Left lobe of liver (tissue), 2 donors: ENCODE measurements at regions not wholly inside any gene's neighbourhood (a gene's known extent, or its start where the extent isn't known, plus 50 kb on each side); places are given as distances from the start of the nearest gene placed in this dataset.

Experiments
- ATAC-seq: fragments of 200-7000 bp; cut with Tn5 transposase; one replicate; pipeline ENCODE4 v1.9.1; 2020; ENCODE audit warnings: mild to moderate bottlenecking, moderate library complexity
- DNase-seq: peaks from one replicate; pipeline ENCODE4 v3.0.0-alpha.2; 2020; ENCODE audit warnings: low spot score
- donor health status: DM: no; HTN: no; CAD: no; lungs with moderate emphysema.
- donor health status: DM: no; HTN: yes; CAD: no.

- no peak for ATAC-seq
- DNase-seq: no peak
These were observed 119.6 kb downstream of the MTX2 start for GRCh38 chr2:176388861-176389260.

GRCh38 chr2:176390276-176391147, 121.3 kb downstream of the MTX2 start:
- ATAC-seq (no peak), DNase-seq (no peak)

- DNase-seq: no peak
- ATAC-seq: peak; percentile 70
These were observed 121.8 kb downstream of the MTX2 start for GRCh38 chr2:176391148-176391419.

- DNase-seq (no peak), ATAC-seq (no peak)
These were observed 123.0 kb downstream of the MTX2 start for GRCh38 chr2:176392249-176392648.

GRCh38 chr2:176392744-176393414, 123.6 kb downstream of the MTX2 start:
- no peak for DNase-seq
- ATAC-seq: no peak

- peak; percentile 34 for ATAC-seq
- DNase-seq: no peak
These were observed 126.1 kb downstream of the MTX2 start for GRCh38 chr2:176395273-176395854.

GRCh38 chr2:176398243-176399073, 129.2 kb downstream of the MTX2 start:
- DNase-seq (no peak), ATAC-seq (no peak)

GRCh38 chr2:176399074-176399598, 129.9 kb downstream of the MTX2 start:
- ATAC-seq (no peak), DNase-seq (no peak)

- ATAC-seq (no peak), DNase-seq (no peak)
These were observed 136.2 kb downstream of the MTX2 start for GRCh38 chr2:176405477-176405876.

- no peak for ATAC-seq
- no peak for DNase-seq
These were observed 138.5 kb downstream of the MTX2 start for GRCh38 chr2:176407706-176408105.

GRCh38 chr2:176409671-176410070, 140.4 kb downstream of the MTX2 start:
- DNase-seq: no peak
- no peak for ATAC-seq

- DNase-seq (no peak), ATAC-seq (no peak)
These were observed 142.9 kb downstream of the MTX2 start for GRCh38 chr2:176412136-176412535.

- no peak for ATAC-seq
- no peak for DNase-seq
These were observed 144.5 kb downstream of the MTX2 start for GRCh38 chr2:176413786-176414185.

- DNase-seq (no peak), ATAC-seq (no peak)
These were observed 145.4 kb downstream of the MTX2 start for GRCh38 chr2:176414641-176415040.

GRCh38 chr2:176415174-176415895, 146.1 kb downstream of the MTX2 start:
- ATAC-seq (no peak), DNase-seq (no peak)

GRCh38 chr2:176415937-176416499, 146.8 kb downstream of the MTX2 start:
- no peak for DNase-seq

GRCh38 chr2:176418768-176419167, 149.5 kb downstream of the MTX2 start:
- ATAC-seq (no peak), DNase-seq (no peak)

More at GRCh38 chr2:176415937-176416499, 146.8 kb downstream of the MTX2 start:
- ATAC-seq: no peak

- DNase-seq (no peak), ATAC-seq (no peak)
These were observed 150.4 kb downstream of the MTX2 start for GRCh38 chr2:176419591-176420071.

GRCh38 chr2:176421297-176422050, 152.2 kb downstream of the MTX2 start:
- ATAC-seq (no peak), DNase-seq (no peak)
